SK-N-SH (cell line): ENCODE measurements at regions not wholly inside any gene's neighbourhood (a gene's known extent, or its start where the extent isn't known, plus 50 kb on each side); places are given as distances from the start of the nearest gene placed in this dataset.

Experiments
- CTCF ChIP-seq: fragments of 200-600 bp; sonication (generic); IDR thresholded peaks from 2 replicates; pipeline ENCODE4 v1.6.1; 2017; ENCODE audit warnings: antibody characterized with exemption, mild to moderate bottlenecking, moderate library complexity
- ELF1 ChIP-seq: IDR thresholded peaks from 2 replicates; pipeline ENCODE4 v1.4.0; 2012
- JUND ChIP-seq: IDR thresholded peaks from 2 replicates; pipeline ENCODE4 v1.4.0; 2012
- MXI1 ChIP-seq: IDR thresholded peaks from 2 replicates; pipeline ENCODE4 v1.6.1; 2012; ENCODE audit warnings: mild to moderate bottlenecking, low read depth, low read length, improper control_type of control experiment
- PBX3 ChIP-seq: IDR thresholded peaks from 2 replicates; pipeline ENCODE4; 2012
- POLR2AphosphoS5 ChIP-seq: IDR thresholded peaks from 2 replicates; pipeline ENCODE4 v1.6.1; 2012; ENCODE audit warnings: low read depth, low read length
- RAD21 ChIP-seq: IDR thresholded peaks from 2 replicates; pipeline ENCODE4 v1.6.1; 2012; ENCODE audit warnings: mild to moderate bottlenecking, low read length
- REST ChIP-seq: IDR thresholded peaks from 2 replicates; pipeline ENCODE4 v1.6.1; 2012; ENCODE audit warnings: mild to moderate bottlenecking, low read depth, low read length, moderate library complexity
- SIN3A ChIP-seq: IDR thresholded peaks from 2 replicates; pipeline ENCODE4 v1.6.1; 2012; ENCODE audit warnings: low read depth, mild to moderate bottlenecking, low read length, moderate library complexity, borderline replicate concordance
- YY1 ChIP-seq: IDR thresholded peaks from 2 replicates; pipeline ENCODE4 v1.4.0; 2012; ENCODE audit warnings: low read depth, mild to moderate bottlenecking

- TF ChIP-seq POLR2AphosphoS5 (no peak), CTCF (no peak), YY1 (no peak), REST (no peak), SIN3A (no peak), PBX3 (no peak), RAD21 (no peak), JUND (no peak), MXI1 (no peak), ELF1 (no peak)
These were observed 255.6 kb upstream of the NECTIN3 start for GRCh38 chr3:110816008-110816407.
